Neural progenitor cell (in vitro differentiated cells): ENCODE measurements at regions not wholly inside any gene's neighbourhood (a gene's known extent, or its start where the extent isn't known, plus 50 kb on each side); places are given as distances from the start of the nearest gene placed in this dataset.

ENCODE experiments used
- DNase-seq: peaks from one replicate; pipeline ENCODE4 v3.0.0-alpha.2; 2016; ENCODE audit warnings: low spot score
- H2AFZ ChIP-seq: fragments of 200-600 bp; sonication (generic); replicated peaks from 2 replicates; pipeline ENCODE4 v1.6.1; 2016; ENCODE audit warnings: antibody characterized with exemption
- H3F3A ChIP-seq: fragments of 200-600 bp; sonication (generic); 2 replicates; pipeline ENCODE4 v1.6.1; 2016; ENCODE audit warnings: antibody characterized with exemption, low read depth
- H3K27ac ChIP-seq: fragments of 200-600 bp; sonication (generic); 2 replicates; pipeline ENCODE4 v1.5.1; 2016; ENCODE audit warnings: mild to moderate bottlenecking
- H3K27me3 ChIP-seq: fragments of 200-600 bp; sonication (generic); 2 replicates; pipeline ENCODE4 v1.6.1; 2016; ENCODE audit warnings: mild to moderate bottlenecking, moderate library complexity
- H3K36me3 ChIP-seq: fragments of 200-600 bp; sonication (generic); 2 replicates; pipeline ENCODE4 v1.5.1; 2016
- H3K4me1 ChIP-seq: fragments of 200-600 bp; sonication (generic); 2 replicates; pipeline ENCODE4 v1.6.1; 2016; ENCODE audit warnings: mixed run types
- H3K4me2 ChIP-seq: fragments of 200-600 bp; sonication (generic); 2 replicates; pipeline ENCODE4 v1.6.1; 2016
- H3K4me3 ChIP-seq: fragments of 200-600 bp; sonication (generic); 2 replicates; pipeline ENCODE4 v1.5.1; 2016
- H3K79me2 ChIP-seq: fragments of 200-600 bp; sonication (generic); 2 replicates; pipeline ENCODE4 v1.6.1; 2016; ENCODE audit warnings: low read depth
- H3K9ac ChIP-seq: fragments of 200-600 bp; sonication (generic); 2 replicates; pipeline ENCODE4 v1.6.1; 2016
- H3K9me3 ChIP-seq: fragments of 200-600 bp; sonication (generic); 2 replicates; pipeline ENCODE4 v1.5.1; 2016; ENCODE audit warnings: low read depth
- H4K20me1 ChIP-seq: fragments of 200-600 bp; sonication (generic); 2 replicates; pipeline ENCODE4 v1.6.1; 2016; ENCODE audit warnings: low read depth
- H3K27ac Mint-ChIP-seq: 3 replicates; pipeline ENCODE4 v1.8.0; 2021; ENCODE audit warnings: mixed read lengths
- H3K27me3 Mint-ChIP-seq: 2 replicates; pipeline ENCODE4 v1.8.0; 2022; ENCODE audit warnings: low read depth, mild to moderate bottlenecking, inconsistent platforms, moderate library complexity, mixed read lengths; ENCODE audit not compliant: insufficient read depth
- H3K36me3 Mint-ChIP-seq: 3 replicates; pipeline ENCODE4 v1.8.0; 2021; ENCODE audit warnings: mixed read lengths
- H3K4me1 Mint-ChIP-seq: 3 replicates; pipeline ENCODE4 v1.8.0; 2021; ENCODE audit warnings: mixed read lengths
- H3K4me3 Mint-ChIP-seq: 3 replicates; pipeline ENCODE4 v1.8.0; 2021; ENCODE audit warnings: mild to moderate bottlenecking, moderate library complexity, mixed read lengths
- H3K9me3 Mint-ChIP-seq: 3 replicates; pipeline ENCODE4 v1.8.0; 2020; ENCODE audit warnings: mixed read lengths
- CTCF ChIP-seq: fragments of 200-600 bp; sonication (generic); IDR thresholded peaks from 2 replicates; pipeline ENCODE4 v1.5.1; 2017; ENCODE audit warnings: antibody characterized with exemption, mild to moderate bottlenecking
- EZH2 ChIP-seq: fragments of 200-600 bp; sonication (generic); IDR thresholded peaks from 2 replicates; pipeline ENCODE4 v1.6.1; 2017; ENCODE audit warnings: antibody characterized with exemption, mild to moderate bottlenecking, moderate library complexity
- EZH2phosphoT487 ChIP-seq: fragments of 200-600 bp; sonication (generic); IDR thresholded peaks from 2 replicates; pipeline ENCODE4 v1.6.1; 2017; ENCODE audit warnings: antibody characterized with exemption

- no peaks in the 10 kb centered on the region for H3K4me1 Mint-ChIP-seq
- no peak overlapping the region for H3K27ac Mint-ChIP-seq
- Histone ChIP-seq H3K9ac (no peak overlapping the region), H4K20me1 (peaks cover 3% of the 10 kb centered on the region), H3K27me3 (no peaks in the 10 kb centered on the region), H3K4me3 (no peak overlapping the region), H3K27ac (no peak overlapping the region), H2AFZ (no peak overlapping the region), H3K9me3 (no peaks in the 10 kb centered on the region), H3K4me1 (no peaks in the 10 kb centered on the region), H3K79me2 (no peaks in the 10 kb centered on the region), H3F3A (no peaks in the 10 kb centered on the region), H3K36me3 (no peaks in the 10 kb centered on the region), H3K4me2 (no peak overlapping the region)
- H3K36me3 Mint-ChIP-seq = no peaks in the 10 kb centered on the region
- DNase-seq = no peak
- H3K27me3 Mint-ChIP-seq = peaks cover 5% of the 10 kb centered on the region
- H3K9me3 Mint-ChIP-seq = no peaks in the 10 kb centered on the region
- no peak overlapping the region for H3K4me3 Mint-ChIP-seq
- no peak for TF ChIP-seq EZH2
- TF ChIP-seq CTCF = no peak
- TF ChIP-seq EZH2phosphoT487 = no peak
These were observed 100.0 kb upstream of the AJAP1 start for GRCh38 chr1:4554271-4554865.

GRCh38 chr1:4557949-4558348, 96.5 kb upstream of the AJAP1 start:
- Histone ChIP-seq H2AFZ (no peak overlapping the region), H3K4me1 (no peaks in the 10 kb centered on the region), H3K4me3 (no peak overlapping the region), H3K9ac (no peak overlapping the region), H3K27me3 (no peaks in the 10 kb centered on the region), H3K9me3 (no peaks in the 10 kb centered on the region), H3K4me2 (no peak overlapping the region), H3K27ac (no peak overlapping the region), H3K36me3 (no peaks in the 10 kb centered on the region), H3F3A (no peaks in the 10 kb centered on the region), H3K79me2 (no peaks in the 10 kb centered on the region), H4K20me1 (no peaks in the 10 kb centered on the region)
- H3K9me3 Mint-ChIP-seq = no peaks in the 10 kb centered on the region
- no peaks in the 10 kb centered on the region for H3K4me1 Mint-ChIP-seq
- H3K36me3 Mint-ChIP-seq = no peaks in the 10 kb centered on the region
- H3K27me3 Mint-ChIP-seq = peaks cover 4% of the 10 kb centered on the region
- H3K4me3 Mint-ChIP-seq = no peak overlapping the region
- H3K27ac Mint-ChIP-seq = no peak overlapping the region
- TF ChIP-seq EZH2 (no peak), CTCF (no peak), EZH2phosphoT487 (no peak)
- DNase-seq = no peak

GRCh38 chr1:4561205-4561604, 93.2 kb upstream of the AJAP1 start:
- H3K9me3 Mint-ChIP-seq = no peaks in the 10 kb centered on the region
- H3K4me1 Mint-ChIP-seq = no peaks in the 10 kb centered on the region
- no peak overlapping the region for H3K4me3 Mint-ChIP-seq

More at GRCh38 chr1:4561205-4561604, 93.2 kb upstream of the AJAP1 start:
- peak; percentile 16 for DNase-seq
- H3K79me2 ChIP-seq = no peaks in the 10 kb centered on the region
- H3K4me2 ChIP-seq = no peak overlapping the region
- TF ChIP-seq EZH2phosphoT487 = no peak
- no peak for TF ChIP-seq EZH2
- no peak for TF ChIP-seq CTCF
- no peaks in the 10 kb centered on the region for H4K20me1 ChIP-seq
- H3K4me3 ChIP-seq = no peak overlapping the region
- no peaks in the 10 kb centered on the region for H3K36me3 Mint-ChIP-seq
- no peaks in the 10 kb centered on the region for H3K9me3 ChIP-seq
- H3K36me3 ChIP-seq = no peaks in the 10 kb centered on the region
- H3F3A ChIP-seq = no peaks in the 10 kb centered on the region
- peaks cover 4% of the 10 kb centered on the region for H3K27me3 Mint-ChIP-seq
- H3K4me1 ChIP-seq = no peaks in the 10 kb centered on the region
- H3K27ac ChIP-seq = no peak overlapping the region
- no peak overlapping the region for H3K27ac Mint-ChIP-seq
- no peak overlapping the region for H2AFZ ChIP-seq
- no peak overlapping the region for H3K9ac ChIP-seq
- no peaks in the 10 kb centered on the region for H3K27me3 ChIP-seq
